HG02943 (cell line): ENCODE measurements at regions not wholly inside any gene's neighbourhood (a gene's known extent, or its start where the extent isn't known, plus 50 kb on each side); places are given as distances from the start of the nearest gene placed in this dataset.
A peak's percentile ranks its signal among the peaks of the same experiment; 100 is the strongest.

ENCODE experiments used
- ATAC-seq: cut with Tn5 transposase; IDR thresholded peaks from one replicate; pipeline ENCODE4 v1.9.1; 2021; ENCODE audit warnings: mild to moderate bottlenecking, low read depth, moderate library complexity; ENCODE audit not compliant: unreplicated experiment

DNA sequence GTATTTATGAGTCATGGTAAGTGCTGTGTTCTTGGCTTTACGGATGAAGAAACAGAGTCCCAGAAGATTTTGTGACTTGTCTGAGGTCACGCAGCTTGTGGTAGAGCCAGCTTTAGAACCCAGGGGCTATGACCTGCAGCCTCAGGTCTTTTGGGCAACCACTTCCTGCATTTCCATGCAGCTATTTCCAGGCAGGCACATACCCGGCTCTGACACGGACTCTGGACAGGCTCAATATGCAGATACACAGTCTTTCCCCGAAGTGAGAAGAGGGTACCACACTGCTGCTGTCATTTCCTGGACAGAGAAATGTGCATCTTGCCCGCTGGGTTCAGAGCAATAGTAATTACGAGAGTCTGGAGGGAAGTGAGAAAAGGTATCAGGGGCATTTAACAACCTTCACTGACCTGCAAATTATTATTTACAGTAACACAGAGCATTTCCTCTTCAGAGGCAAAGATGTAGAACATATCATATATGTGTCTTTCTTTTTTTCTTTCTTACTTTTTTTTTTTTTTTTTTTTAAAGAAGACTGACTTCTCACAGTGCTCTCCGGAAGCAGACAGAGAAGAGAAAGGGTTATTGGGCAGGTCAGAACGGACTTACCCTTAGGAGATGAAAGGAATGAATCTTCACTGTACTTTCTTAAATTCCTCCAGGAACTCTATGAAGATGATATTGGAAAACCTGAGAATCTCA, 185.1 kb downstream of the CLIC5 start:
- ATAC-seq: peak; percentile 91

DNA sequence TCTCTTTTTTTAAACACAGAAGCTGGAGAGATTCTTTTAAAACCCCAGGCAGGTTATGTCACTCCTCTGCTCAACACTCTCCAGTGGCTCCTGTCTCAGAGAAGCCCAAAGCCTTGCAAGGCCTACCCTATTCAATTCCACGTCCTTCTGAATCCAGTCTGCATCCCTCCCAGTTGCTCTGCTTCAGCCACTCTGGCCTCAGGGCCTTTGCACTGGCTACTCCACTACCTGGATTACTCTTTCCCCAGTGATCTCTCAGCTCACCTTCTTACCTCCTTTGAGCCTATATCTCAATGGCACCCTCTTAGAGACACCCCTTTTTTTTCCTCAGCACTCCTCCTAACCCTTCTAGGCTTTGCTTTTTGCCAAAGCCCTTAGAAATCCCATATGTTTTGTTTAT, 185.8 kb downstream of the CLIC5 start:
- ATAC-seq: no peak

DNA sequence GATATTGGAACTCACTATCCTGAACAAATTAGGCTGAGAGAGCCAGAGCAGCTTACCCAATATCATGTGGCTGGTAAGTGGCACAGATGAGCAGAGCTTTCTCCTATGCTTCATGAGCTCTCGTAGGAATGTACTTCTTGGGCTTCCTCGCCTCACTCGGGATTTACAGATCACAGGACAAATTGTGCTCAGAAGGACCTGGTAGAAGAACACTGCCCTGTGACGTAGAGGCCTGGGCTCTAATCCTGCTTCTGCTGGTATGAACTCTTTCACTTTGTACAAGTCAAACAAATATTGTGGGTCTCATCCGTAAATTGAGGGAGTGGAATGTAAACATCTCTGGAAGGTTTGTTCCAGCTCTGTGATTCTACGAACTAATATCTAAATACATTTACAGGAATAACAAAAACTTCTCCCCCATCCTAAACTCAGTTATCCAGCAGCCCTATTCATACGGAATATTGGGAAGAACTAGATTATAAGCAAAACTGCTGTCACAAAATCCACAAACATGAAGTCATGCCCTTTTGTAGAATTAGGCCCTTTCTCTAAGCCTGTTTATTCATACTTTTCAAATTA, 187.6 kb downstream of the CLIC5 start:
- ATAC-seq: no peak

DNA sequence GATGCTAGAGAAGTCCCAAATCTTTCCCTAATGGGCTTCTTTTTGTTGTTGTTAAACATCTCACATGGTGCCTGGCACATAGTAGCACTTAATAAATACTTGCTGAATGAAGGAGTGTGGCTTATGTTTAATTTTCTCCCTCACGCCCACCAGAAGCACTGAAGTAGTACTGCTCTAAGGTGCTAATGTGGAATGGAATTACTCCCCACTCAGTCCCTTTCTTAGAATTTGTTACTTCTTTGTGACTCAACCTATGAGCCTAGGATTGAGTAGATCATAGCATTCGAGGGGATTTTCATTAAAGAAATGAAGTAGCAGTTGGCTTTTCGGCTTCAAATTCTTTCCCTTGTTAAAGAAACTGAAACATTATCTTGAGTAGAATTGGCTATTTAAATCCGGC, 192.8 kb downstream of the CLIC5 start:
- no peak for ATAC-seq

DNA sequence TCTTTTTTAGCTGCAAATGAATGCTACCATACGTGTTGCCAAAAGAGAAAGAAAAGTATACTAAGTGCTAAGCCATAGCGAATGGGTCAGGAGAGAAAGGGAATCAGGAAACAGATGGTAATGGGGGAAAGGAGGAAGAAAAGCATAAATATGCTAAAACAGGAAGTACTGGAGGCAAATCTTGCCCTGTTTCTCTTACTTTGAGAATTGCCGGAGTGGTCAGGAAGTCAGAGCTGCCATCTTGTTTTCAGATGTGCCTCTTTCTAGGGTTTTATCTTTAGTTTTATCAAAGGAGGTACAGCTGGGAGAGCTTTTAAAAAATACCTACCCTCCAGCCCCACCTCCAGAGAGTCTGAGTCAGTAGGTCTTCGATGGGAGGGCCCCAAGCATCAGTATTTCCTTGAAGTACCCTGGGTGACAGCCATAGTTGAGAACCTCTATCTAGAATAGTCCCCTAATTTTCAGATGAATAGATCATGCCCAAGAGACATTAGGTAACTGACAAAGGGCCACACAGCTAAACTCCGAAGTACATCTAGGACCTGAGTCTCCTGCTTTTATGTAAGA, 193.3 kb downstream of the CLIC5 start:
- ATAC-seq: no peak

DNA sequence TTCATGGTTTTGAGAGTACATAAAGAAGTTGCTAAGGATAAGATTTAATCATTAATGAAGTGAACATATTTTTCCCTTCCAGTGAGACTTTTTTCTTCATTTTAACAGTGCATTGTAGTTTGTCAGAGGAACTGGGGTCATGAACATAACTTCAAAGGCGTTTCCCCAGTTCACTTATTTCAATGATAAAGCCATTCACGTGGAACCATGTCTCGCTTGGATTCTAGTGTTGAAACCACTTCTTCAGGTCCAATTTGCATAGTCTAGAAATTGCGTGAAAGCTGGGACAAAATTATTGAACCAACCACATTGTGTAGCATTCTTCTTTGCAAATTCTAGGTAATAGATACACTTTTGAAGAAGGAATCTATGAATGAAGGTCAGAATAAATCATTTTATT, 197.0 kb downstream of the CLIC5 start:
- no peak for ATAC-seq

DNA sequence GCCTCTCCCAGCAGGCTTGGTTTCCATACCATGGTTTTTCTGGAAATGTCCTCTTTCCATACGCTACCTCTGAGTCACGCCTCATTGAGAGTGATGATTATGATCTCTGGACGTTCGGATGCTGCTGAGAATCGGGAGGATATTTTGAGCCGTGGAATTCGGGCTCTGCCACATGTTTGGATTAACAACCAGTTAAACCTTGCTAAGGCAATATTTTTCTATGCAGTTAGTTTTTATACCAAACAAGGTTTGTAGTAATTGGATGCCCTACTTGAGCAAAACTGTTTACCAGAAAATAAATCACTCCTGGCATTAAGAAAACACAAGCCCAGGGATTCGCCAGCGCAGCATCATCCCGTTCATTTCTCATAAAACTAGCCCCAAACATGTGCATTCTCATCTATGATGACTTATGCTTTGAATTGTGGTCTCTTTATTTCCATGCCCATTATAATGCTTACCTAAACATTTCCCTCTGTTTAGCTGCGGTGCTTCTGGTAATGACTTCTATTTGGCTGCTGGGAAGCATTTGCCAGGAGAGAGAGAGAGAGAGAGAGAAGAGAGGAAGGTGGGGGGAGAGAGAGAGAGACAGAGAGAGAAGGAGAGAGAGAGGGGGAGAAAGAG, 198.9 kb downstream of the CLIC5 start:
- ATAC-seq: no peak

DNA sequence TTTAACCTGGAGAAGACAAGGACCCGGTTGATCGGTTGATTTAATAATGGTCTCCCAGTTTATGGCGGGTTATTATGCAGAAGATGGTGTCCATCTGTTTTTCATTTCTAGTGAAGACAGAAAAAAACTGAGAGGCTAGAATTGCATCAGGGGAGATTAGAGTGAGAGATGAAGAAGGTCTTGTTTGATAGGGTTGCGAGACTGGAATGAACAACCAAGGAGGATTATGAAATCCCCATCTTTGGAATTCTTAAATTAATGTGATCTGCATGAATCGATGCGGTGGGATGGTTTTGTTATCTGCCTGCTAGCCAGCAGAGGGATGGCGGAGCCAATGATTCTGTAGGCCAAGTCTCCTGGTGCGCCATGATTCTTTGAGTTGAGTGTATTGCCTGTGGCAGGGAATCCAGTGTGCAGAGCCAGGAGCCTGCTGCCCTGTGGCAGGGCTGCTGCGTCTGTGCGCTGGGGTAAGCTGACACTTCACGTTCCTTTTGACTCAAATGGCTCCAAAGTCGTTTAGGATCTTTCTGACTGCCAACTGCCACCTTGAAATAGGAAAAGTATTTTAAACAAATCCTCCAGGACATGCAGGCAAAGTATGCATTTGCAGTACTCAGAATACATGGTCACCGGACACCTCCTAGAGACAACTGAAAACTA, 200.1 kb downstream of the CLIC5 start:
- no peak for ATAC-seq

DNA sequence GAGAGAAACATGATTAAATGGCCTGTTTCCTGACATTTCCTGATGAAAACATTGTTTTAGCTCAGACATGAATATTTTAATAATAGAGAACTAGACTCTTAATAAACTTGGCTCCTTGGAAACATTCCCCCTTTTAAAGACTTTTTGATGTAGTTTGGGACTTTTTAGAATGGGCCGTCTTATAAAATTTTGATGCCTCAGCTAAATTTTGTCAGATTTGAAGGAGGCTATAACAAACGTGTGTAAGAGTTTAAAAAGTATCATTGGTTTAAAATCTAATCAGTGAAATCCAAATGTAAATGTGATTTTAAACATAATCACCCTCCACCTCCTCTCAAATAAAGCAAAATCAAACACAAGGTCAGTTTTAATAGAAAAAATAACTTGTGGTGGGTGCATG, 200.9 kb downstream of the CLIC5 start:
- no peak for ATAC-seq

DNA sequence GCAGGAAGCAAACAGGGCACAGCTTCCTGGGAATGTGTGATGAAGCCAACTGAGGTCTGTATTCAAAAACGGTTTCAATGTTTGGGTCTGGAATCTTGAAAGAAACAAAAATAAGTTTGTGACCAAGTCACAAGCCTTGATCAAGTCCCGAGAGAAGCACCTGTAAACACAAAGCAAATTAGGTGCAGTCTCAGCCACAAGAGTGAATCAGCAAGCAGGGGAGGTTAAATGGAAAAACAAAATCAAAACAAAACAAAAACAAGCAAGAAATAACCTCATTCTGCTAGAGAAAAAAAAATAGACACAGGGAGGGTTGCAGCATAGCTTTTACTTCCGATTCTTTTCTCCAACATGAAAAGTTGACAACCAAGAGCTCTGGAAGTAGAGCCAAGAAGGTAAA, 201.7 kb downstream of the CLIC5 start:
- no peak for ATAC-seq

DNA sequence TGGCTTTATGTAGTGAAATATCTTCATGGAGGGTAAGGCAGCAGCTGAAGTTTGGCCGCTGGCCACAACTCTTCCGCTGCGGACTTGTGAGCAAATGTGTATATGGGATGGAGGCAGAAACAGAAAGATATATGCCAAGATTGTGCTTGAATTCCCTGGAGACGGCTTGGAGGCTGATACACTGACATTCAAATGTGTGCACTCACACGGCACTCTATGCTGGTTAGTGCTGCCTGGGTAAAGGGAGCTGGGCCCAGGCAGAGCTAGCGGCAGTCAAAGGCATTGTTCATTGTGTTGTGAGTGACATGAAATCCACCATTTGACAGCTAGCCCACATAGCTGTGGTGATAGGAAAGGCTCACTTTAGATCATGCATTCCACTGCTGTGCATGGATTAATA, 202.7 kb downstream of the CLIC5 start:
- ATAC-seq: no peak

DNA sequence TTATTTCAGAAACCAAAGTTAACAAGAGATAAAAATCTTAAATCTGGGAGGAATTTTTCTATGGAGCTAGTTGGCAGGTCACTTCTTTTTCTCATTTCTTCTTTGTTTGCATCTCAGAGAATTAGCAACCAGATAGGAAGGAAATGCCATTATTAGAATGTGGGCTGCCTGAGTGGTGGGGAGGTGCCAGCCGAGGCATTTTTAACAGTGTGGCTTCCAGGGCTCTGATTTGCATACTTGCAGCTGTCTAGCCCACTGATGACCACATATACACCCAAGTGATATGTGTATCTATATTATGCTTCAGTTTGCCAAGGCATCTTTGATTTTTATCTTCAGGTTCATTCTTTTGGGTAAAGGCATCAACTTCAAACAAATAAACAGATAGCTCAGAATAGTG, 206.7 kb downstream of the CLIC5 start:
- ATAC-seq: peak; percentile 67

DNA sequence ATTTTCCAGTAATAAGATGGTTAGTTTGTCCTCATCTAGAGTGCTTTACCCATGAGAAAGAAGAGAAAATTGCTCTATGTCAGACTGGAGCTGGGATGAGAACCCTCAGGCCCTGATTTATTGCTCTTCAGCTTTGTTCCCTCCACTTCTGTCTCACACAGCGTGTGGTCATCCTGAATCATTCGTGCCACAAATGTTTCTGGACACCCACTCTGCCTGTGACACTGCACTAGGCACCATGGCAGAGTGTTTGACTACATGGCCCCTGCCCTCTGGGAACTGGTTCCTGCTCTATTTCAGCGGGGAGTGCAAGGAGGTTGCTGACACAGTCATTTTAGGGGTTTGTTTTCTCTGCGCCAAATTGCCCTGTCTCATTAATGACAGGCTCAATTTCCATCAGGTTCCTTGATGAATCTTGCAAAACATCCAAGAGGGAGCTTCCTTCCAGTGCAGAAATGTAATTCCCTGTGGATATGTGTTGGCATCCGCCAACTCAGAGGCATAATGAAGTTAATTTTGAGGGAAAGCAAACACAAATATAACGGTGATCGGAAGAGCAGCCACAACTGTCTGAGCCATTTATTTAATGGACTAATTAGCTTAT, 207.5 kb downstream of the CLIC5 start:
- no peak for ATAC-seq

DNA sequence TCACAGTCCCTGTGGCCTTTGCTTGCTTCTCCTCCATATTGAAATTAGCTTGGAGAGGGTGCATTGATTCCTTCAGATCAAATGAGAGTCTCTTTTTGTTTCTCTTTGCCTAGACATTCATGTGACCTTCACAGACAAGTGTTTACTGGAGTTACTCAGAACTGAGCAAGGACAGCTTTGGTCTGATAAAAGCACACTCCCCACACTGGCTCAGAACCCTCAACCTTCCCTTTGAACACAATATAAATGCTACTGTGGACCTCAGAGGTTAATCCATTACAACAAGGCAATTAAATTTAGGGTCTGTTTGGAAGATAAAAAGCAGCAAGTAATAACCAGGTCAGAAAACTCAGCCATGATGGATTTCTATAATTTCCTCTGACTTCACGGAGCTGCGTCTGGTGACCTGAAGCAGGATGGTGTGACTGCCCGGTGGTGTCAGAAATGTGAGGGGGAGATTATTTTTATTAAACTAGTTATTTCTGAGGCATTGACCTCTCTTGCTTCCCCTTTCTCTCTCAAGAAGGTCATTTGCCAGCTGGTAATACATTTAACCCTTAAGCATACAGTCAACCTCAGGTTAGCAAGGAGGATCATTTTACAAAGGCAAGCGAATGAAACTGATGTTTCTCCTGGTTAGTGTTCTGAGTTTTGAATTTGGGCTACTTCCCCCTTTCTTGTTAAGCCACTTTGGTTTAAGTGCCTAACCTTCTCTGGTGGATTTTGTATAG, 208.2 kb downstream of the CLIC5 start:
- no peak for ATAC-seq

DNA sequence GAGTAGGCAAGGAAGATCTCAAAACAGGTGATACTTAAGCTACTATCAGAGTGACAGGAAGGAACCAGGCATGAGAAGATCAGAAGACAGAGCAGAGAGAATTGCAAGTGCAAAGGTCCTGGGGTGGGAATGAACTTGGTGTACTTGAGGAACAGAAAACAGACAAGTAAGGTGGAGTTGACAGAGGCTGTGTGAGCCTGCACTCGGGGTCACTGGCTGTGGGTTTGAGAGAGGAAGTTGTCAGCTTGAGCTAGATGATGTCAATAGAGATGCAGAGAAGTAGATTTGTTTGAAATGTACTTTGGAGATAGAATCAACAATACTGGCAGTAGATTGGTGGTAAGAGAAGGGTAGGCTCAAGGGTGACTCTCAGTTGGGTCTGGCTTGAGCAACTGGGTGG, 209.5 kb downstream of the CLIC5 start:
- no peak for ATAC-seq

DNA sequence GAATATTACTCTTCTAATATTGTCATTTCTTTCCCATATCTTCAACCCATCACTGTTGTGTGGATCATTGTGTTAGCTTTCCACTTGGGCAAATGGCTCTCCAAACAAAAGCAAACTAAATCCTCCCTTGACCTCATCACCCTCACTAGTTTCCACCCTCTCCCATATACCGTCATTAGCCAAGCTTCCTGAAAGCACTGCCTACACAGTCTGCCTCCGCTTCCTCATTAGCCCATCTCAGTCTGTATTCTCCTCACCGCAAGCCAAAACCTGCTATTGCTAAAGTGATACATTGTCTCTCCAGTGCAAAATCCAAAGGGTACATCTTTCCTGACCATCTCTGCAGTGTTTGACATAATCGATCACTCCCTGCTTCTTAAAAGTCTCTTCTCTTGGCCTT, 212.6 kb downstream of the CLIC5 start:
- no peak for ATAC-seq

DNA sequence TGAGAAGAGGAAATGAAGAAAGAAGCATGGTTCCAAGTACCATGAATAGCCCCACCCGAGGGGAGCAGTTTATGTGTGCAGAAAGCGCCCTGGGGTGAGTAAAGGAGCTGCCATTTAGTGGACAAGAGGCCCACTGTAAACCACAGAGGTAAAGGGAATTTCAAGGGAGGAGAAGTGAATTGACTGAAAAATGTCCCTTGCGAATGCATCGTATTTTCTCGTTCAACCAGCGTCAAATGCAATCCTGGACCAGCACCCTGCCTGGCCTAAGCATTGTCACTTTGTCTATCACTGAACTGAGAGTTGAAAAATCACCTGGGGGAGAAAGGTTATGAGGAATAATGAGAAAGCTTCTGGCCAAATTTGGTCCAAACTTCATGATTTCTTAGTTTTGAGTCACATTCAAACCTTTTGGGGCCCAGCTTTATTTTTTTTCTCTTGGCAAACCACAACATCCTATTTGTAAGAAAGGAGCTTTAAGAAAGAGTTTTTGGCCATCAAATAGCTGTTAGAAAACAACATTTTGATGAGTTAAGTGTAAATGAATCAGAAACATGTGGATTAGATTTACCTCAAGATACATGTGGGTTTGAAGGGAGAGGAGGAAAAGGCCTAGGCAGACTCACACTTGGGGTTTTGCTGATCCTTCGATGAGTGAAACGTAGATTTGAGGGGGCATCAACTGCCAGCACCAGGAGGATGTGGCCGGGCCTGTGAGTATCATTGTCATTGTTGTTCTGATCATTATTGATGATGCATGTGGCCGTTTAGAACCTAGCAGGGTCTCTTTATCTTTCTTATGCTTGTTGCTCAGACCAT, 214.0 kb downstream of the CLIC5 start:
- no peak for ATAC-seq

DNA sequence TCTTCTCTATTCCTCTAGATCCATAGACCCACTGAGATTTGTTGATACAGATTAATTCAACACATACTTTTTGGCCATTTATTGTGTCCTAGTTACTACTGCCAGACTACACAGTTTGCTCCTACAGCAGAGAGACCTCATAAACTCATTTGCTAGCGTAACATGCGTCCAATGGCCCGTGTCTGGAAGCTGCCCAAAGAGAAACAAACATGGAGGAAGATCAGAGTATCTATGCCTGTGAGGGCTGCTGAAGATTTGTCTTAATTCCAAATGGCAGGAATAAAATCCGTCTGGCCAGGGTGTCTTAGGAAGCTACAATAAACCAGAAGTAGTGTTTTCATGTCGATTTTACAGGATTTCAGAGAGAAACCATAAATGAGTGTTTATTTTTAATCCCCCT, 214.7 kb downstream of the CLIC5 start:
- ATAC-seq: no peak

DNA sequence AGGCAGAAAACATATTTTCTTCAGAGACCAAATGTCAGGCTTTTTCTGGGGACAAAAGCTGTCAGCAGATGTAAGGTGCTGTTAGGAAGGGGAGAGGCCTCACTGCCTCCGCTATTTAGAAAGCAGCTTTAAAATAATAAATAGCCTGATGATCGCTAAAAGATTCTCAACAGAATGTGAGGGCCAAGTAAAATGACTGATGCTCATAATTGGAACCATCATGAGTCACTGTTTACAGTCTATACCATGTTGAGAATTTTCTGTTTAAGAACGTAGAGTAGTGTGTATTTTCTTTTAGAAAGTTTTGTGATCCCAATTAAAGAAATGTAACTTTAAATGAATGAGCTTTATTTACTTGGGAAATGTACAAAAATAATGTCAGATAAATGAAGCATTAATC, 220.0 kb downstream of the CLIC5 start:
- no peak for ATAC-seq
